ENCODE measurements at regions not wholly inside any gene's neighbourhood (a gene's known extent, or its start where the extent isn't known, plus 50 kb on each side); places are given as distances from the start of the nearest gene placed in this dataset.
"Not testable (repeated sequence)": the region's sequence is repeated elsewhere in the genome, so short reads cannot be mapped to it uniquely, and the experiment has no call there.

DNA sequence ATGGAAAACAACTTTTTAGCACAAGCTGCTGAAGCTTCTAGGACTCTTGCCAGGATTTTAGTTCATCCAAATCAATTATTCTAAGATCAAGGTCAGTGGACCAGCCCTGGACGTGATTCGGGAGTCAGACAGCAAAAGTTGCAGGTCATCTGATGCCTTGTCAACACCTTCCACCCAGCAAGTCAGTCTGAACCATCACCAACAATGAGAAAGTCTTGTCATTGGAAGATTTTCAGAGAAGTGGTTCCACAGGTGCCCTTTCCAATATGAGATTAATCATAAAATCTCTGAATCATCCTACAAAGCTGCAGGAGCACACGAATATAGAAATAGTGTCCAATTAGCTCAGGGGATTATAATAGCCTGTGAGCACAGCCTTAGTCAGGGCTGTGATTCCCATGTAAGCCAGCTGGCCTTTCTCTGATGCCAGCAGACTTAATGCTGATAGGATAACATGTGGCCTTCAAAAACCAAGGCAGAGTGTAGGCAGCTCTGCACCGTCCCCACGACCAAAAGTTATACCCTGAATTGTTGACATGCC lies 445.0 kb upstream of the TRPC7 start:
- DNase-seq: no peak

DNA sequence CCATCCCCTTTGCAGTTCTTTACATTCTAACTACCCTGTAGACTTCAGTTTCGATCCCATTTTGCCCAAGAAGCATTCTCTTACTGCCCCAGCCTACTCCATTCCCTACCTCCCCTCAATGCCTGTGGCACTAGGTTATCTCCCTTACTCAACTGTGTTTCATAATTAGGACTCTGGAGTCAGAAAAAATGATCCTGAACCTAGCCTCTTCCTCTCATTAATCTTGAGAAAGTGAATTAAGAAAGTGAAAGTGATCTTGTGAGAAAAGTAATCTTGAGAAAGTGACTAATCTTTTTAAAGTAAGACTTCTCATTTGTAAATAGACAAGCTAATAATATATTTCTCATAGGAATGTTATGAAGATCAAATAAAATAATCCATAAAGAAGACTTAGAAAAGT lies 444.0 kb upstream of the TRPC7 start:
- no peak for DNase-seq

DNA sequence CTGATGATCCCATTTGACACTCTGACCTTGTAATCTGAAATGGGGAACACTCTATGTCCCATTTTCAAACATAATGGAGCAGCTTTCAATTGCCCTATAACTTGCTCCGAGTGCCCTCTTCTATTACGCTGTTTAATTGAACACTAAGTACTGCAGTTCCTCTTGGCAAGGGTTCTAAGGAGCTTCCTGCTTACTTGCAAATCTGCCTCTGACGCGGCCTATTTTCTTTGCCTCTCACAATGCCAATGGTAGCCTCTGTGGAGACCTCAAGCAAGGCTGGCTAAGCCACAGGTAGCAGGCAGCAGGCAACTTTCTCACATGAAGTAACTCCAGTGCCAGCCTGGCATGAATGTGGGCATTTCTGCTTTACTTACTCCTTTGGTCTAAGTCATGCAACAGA lies 443.4 kb upstream of the TRPC7 start:
- no peak for DNase-seq

DNA sequence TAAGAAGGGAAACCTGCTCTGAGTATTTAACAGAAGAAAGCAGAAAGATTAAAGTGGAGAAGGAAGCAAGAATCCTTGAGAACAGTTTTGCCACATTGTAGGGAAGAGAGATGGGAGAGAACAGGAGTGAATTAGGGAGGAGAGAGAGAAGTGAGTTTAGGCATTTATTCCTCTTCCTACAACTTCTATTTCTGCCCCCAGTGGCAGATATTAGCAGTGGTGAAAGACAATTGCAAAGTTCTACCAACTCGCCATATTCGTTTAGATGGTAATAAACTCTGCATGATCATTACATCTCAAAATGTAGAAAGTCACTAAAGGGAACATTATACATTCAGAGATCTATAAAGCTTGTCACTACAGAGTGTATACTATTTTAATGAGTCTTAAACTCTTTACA lies 440.1 kb upstream of the TRPC7 start:
- no peak for DNase-seq

DNA sequence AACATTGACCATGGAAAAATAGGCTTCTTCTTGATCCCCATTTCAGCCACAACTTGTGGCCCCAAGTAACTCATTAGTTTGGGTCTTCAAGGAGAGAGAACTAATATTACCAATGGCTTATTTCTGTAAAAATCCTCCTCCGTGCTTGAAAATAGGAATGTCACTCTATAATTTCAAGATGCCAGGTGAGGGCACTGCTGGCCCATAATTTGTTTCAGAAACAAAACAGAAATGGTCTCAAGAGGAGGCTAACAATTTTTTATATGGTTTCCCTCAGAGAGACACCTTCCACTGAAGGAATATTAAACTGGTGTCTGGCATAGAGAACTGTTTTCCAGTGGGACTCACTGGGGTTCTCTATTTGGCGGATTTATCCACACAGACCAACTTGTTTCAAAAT lies 437.0 kb upstream of the TRPC7 start:
- peak; percentile 25 for DNase-seq

DNA sequence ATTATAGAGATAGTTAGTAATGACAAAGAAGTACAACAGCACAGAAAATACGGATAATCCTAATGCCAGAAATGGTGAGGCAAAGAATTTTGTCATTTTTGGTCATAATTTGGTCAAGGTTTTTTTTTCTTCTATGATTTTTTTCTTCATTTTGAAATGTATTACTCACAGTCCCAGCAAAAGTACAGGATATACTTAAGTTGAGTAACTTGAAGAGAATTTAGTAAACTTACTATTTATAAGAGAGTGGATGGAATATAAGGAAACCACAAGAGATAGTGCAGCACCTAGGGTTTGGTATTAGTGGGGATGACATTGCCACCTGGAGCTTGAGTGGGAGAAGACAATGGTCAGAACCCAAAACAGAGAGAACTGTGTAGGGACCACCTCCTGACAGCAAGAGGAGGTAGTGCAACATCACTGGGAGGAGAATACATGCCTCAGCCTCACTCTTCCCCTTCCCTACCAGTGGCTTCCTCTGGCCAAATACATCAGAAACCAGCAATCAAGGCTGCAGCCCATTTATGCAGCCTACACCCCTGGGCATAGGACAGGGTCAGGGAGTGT lies 434.5 kb upstream of the TRPC7 start:
- no peak for DNase-seq

DNA sequence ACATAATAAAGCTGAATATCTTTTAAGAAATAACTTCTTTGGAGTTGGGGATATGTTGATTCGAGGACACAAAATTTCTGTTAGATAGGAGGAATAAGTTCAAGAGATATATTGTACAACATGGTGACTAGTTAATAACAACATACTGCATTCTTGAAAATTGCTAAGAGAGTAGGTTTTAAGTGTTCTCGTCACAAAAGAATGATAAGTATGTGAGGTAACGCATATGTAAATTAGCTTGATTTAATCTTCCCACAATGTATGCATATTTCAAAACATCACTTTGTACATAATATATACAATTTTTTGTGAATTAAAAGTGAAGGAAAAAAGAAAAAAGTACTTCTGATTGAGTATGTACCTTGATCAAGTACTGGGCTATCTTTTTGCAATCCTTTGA lies 428.0 kb upstream of the TRPC7 start:
- DNase-seq: no peak

DNA sequence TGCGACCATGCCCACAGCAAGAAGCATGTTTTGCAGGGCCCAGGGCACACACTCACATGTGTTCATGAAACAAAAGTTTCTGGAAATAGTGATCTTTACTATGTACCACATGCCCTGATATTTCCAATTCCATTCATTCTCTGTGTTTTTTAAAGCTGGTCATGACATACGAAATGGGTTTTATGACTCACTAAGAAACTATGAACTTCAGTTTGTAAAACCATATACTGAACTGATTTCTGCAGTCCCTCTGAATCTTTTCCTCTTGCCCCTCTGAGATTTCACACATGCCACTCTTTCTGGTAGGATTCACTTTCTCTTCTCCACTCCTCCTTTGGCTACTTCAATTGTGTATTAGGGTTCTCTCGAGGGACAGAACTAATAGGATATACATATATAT lies 416.1 kb upstream of the TRPC7 start:
- DNase-seq: no peak

DNA sequence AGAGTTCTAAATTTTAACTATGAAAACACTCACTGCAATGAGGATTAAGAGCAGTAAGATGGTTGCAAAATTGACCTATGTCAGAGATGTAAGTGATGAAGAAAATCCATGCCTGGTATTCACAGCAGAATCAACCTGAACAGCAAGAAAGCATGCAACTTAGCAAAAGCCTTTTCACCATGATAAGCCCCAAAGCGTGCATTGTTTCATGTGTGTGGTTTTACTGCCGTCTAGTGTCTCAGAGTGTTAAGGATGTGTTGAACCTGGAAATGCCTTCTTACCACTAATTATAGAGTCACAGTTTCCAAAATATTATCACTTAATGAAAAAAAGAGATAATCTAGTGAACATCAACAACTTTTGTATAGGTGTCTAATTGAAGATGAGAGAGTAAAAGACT lies 415.2 kb upstream of the TRPC7 start:
- no peak for DNase-seq

DNA sequence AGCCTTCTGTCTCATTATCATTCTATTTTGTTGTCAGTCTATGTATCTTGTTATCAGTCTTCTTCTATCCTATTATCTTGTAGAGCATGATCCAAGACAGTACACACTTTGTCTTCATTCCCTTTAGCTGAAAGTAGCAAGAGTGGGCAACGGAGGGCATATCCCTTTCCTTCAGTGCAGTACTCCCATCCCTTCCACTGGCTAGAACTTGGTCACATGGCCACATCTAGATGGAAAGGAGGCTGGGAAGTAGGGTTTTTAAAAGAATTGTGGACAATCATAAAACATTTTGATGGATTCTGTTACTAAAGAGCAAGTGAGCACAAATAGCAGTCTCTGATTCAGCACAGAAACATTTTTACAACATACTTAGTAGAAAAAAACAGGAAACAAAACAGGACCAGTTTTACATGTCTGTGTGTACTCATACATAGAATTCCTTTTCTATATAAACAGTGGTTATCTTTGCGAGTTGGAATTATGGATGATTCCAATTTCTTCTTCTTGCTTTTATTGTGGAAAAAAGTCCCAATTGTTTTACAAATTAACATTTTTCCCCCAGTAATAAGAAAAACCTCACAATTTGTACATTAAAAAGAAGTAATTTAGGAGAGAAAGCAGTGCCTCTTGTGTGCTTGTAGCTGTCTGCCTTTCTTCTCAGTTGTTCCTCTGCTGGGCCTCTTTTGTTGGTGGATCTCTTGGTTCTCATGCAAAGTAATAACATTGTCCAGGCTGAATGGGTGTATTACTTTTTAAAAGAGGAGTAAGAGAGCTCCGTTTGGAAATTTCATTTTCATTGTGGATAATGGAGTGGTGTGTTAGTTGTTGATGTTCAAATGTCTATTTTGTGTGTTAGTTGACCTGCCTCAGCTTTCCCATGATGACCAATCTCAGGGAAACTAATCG lies 410.9 kb upstream of the TRPC7 start:
- no peak for DNase-seq

DNA sequence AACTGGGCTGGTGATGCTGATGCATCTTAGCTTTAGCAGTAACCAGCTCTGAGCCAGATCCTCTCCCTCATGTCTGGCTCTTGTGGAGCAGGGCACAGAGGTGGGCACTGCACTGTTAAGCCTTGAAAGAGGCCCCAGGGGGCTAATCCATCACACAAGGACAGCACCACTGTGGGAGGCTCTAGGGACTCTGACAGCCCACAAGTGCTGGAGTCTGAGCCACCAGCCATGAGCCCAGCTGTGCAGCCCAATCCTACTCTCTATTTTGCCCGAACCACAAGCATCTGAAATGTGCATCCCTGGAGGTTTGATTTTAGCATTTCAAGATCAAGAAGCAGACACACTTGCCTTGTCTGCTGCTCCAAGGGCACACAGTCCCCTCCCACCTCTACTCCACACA lies 407.1 kb upstream of the TRPC7 start:
- no peak for DNase-seq

DNA sequence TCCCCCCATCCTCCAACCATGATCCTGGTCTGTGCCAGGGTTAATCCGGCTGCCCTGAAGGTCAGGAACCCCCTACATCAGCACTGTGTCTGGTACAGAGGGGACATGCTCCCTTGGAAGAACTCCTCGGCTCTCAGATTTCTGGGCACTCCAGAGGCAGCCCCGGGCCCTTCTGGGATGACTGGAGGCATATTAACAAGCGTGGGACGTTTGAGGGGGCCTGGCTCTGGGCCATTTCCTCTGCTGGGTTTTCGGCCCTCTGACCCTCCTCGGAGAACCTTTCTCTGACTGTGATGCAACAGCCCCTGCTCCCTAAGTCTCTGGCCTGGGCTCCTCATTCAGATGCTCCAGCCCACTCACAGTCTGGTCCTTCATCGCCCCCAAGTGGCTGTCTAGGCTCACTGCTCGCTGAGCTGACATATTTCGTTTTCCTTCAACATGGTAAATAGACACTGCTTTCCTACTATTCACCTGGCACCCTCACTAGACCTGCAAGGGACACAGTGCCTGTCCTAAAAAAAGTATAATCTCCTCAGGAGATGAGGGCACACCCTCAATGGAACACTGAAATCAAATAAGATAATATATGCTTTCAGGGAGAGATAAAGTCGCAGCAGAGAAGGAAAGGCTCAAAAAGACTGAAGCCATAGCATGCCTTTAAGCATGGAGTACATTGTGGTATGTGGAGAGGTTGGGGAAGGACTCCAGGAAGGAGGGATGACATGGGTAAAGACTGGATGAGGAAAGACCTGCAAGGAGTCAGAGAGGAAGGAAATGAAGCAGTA lies 404.7 kb upstream of the TRPC7 start:
- peak; percentile 48 for DNase-seq

DNA sequence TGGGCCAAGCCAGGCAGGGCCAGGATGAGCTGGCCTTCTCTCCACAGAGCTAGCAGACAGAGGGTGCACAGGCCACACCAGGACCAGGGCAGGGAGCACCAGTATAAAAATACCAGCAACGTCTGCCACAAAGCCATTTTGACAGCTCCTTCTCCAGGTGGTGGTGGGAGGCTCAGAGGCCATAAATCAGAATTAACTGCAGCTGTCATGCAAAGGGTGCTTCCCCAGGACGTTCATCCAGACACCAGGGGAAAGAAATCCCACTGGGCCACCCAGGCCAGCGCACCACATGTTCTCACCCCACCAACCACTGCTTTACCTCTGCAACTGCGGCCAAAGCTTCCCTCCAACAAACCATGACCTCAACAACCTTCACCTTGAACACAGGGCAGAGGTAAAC lies 403.7 kb upstream of the TRPC7 start:
- no peak for DNase-seq

DNA sequence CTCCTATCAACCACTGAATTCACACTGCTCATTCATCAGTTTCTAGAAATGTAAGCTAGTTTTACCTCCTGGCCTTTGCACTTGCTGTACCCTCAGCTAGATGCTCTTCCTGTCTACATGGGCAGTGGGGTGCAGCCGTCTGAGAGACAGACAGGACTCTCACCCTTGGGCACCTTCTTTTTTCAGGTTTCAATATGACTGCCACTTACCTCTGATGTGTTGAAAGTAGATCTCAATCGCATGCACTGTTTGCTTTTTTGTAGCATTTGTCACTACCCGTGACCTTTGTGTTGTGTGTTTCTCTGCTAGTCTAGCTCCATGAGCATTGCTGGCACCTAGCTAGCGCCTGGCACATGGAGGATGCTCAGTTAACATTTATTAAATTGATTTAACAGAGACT lies 403.1 kb upstream of the TRPC7 start:
- no peak for DNase-seq

DNA sequence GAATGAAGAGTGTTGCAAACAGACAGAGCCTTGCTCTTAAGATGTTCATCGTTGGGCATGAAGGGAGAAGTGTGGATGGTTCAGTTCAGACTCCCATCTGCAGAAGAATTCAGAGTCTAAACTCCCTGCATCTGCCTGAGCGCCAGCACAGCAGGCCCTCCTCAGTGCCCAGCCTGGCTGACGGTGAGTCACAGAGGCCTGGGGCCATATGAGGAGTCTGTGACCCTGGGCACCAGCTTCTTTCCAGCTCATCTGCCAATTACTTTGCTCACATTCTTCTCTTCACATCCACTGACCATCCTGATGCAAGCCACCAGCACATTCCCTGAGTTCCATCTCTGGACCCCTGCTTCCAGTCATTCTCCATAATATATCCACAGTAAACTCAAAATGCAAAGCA lies 401.1 kb upstream of the TRPC7 start:
- DNase-seq: no peak

DNA sequence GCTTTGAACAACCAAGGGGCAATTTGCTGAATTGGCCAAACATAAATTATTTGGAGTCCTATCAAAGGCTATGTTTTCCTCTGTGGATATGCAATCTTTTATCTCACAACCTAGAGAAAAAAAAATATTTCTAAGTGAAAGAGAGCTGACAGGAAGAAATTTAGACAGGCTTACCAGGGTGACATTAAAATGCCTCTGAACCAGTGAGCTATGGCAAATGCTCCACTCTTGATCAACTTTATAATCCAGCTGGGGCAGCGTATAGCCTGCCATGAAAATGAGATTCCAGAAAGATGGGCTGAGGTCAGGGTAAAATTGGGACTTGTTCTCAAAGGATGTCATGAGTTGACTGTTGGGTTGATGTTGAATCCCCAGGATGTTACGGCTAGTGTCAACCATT lies 399.3 kb upstream of the TRPC7 start:
- no peak for DNase-seq

DNA sequence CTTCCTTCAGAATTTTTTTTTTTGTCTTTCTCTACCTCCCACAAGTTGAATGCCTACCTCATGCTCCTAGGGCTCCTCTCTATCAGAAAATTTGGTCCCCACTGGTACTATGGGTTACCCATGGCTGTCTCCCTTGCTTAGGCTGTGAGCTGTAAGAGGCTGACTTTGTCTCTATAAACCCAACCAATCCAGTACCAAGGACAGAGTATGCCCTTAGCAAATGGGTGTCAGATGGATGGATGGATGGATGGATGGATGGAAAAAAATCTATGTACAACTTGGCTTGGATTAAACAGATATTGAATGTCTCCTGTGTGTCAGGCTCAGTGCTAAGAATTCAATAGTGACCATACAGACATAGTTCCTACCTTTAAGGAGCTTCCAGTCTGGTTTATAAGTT lies 398.2 kb upstream of the TRPC7 start:
- no peak for DNase-seq

DNA sequence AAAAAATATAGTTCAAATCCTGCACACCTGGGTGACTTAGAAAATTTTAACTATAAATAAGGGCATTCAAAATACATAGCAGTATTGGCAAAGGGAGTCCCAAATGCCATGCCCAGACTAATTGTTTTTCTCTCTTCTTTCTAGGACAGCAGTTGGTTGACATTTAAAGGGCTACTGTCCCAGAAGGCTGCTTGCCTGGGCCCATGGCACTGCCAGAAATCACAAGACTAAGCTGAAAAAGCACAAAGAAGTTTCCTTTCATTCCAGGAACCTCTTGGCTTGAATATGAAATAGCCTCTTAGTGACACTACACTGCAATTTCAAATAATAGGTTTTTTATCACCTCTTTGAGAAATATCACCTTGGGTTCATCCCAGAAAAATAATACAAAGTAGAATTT lies 388.9 kb upstream of the TRPC7 start:
- no peak for DNase-seq

DNA sequence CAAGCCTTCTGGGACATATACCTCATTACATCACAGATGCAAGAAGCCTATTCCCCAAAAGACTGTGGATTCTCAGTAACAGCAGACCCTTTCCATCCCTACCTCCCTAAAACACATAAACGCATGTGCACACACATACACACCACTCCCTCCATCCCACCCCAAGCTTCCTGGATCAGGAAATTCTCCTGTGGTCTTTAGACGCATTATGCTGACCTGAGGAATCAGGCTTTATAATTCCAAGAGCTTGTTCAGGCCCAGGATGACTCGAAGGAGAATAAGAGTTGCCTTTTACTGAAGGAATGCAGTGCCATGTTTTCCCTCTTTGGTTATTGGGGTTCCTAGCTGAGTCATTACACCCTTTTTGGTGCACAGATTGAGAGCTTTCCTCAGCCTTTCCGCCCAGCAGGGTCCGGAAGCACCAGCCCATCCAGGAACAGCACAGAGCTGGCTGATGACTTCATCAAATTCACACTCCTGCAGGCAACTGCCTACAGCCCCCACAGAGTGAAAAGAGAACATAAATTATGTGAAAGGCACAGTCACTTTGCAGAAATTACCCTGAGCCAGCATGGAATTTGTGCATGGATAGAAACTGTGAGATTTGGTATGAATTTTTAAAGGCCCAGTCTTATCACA lies 385.0 kb upstream of the TRPC7 start:
- no peak for DNase-seq

DNA sequence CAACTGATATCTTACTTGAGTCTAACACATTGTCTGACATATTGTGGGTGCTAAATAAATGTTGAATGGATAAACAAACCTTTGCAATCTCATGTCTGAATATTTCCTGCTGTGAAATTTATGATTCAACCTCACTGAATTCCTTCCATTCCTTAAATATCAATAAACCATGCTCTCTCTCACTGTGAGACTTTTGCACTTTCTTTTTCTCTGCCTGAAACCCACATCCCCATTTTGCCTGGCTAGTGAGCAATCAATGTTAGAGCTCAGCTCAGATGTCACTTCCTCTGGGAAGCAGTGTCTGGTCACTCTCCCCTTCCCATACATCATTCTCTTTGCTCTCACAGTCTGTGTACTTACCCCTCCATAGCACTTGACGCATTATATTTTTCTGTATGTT lies 383.7 kb upstream of the TRPC7 start:
- DNase-seq: no peak

DNA sequence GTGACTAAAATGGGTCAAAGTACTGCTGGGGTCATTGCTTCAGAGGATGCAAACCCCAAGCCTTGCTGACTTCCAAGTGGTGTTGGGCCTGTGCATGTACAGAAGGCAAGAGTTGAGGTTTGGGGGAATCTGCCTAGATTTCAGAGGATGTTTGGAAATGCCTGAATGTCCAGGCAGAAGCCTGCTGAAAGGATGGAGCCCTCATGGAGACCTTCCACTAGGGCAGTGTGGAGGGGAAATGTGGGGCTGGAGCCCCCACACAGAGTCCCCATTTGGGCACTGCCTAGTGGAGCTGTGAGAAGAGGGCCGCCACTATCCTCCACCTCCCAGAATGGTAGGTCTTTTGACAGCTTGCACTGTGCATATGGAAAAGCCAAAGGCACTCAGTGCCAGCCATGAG lies 377.7 kb upstream of the TRPC7 start:
- DNase-seq: no peak

DNA sequence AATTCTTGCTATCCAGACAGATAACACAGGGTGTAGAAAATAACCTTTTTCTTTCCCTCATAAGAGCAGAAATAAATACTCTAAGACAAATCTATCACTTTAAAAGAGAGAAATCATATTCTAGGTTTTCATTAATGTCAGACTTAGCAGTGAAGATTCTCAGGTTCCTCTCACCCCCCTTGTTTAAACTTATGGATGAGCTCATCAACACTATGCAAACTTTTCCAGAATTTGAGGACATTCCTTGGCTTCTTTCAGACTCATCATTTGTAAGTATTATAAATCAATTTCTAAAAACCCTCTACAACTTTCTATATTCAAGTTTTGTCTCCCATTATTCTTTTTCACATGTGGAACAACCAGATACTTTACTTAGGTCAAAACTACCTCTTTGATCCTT lies 374.9 kb upstream of the TRPC7 start:
- no peak for DNase-seq

DNA sequence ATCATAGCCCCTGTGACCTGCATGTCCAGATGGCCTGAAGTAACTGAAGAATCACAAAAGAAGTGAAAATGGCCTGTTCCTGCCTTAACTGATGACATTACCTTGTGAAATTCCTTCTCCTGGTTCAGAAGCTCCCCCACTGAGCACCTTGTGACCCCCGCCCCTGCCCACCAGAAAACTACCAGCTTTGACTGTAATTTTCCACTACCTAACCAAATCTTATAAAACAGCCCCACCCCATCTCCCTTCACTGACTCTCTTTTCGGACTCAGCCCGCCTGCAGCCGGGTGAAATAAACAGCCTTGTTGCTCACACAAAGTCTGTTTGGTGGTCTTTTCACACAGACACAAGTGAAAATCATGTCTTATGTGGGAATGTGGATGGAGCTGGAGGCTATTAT lies 373.9 kb upstream of the TRPC7 start:
- not testable (repeated sequence) for DNase-seq
